Activated CD4-positive, alpha-beta T cell treated with anti-CD3 and anti-CD28 coated beads for 24 hours (primary cell): ENCODE measurements at regions not wholly inside any gene's neighbourhood (a gene's known extent, or its start where the extent isn't known, plus 50 kb on each side); places are given as distances from the start of the nearest gene placed in this dataset.
"Not testable (repeated sequence)": the region's sequence is repeated elsewhere in the genome, so short reads cannot be mapped to it uniquely, and the experiment has no call there.

Source experiments
- DNase-seq, 2 donors: peaks; one replicate each; pipeline ENCODE4 v3.0.0-alpha.2; 2020; ENCODE audit warnings: low read depth in 2 of 2

- no peak for DNase-seq
Measured at GRCh38 chr1:99062192-99062591, 57.5 kb upstream of the PLPPR5 start.

- DNase-seq = no peak
Measured at GRCh38 chr1:99069146-99069545, 64.5 kb upstream of the PLPPR5 start.

- DNase-seq = not testable (repeated sequence)
Measured at GRCh38 chr1:99078529-99078928, 73.9 kb upstream of the PLPPR5 start.

GRCh38 chr1:99082366-99082765 is 77.7 kb upstream of the PLPPR5 start:
- no peak for DNase-seq

- DNase-seq = no peak
Measured at GRCh38 chr1:99083338-99083737, 78.7 kb upstream of the PLPPR5 start.

- no peak for DNase-seq
Measured at GRCh38 chr1:99084562-99084961, 79.9 kb upstream of the PLPPR5 start.

GRCh38 chr1:99086057-99086456 is 81.4 kb upstream of the PLPPR5 start:
- no peak for DNase-seq

GRCh38 chr1:99098589-99098988 is 93.9 kb upstream of the PLPPR5 start:
- DNase-seq = no peak

GRCh38 chr1:99106274-99106673 is 101.6 kb upstream of the PLPPR5 start:
- no peak for DNase-seq

- no peak for DNase-seq
Measured at GRCh38 chr1:99107680-99108079, 103.0 kb upstream of the PLPPR5 start.

- DNase-seq = no peak
Measured at GRCh38 chr1:99110140-99111041, 105.7 kb upstream of the PLPPR5 start.

GRCh38 chr1:99115231-99115630 is 110.6 kb upstream of the PLPPR5 start:
- DNase-seq = no peak

- no peak for DNase-seq
Measured at GRCh38 chr1:99119188-99119587, 114.5 kb upstream of the PLPPR5 start.

GRCh38 chr1:99122039-99122438 is 117.4 kb upstream of the PLPPR5 start:
- no peak for DNase-seq

GRCh38 chr1:99123936-99124335 is 119.3 kb upstream of the PLPPR5 start:
- no peak for DNase-seq

- no peak for DNase-seq
Measured at GRCh38 chr1:99131546-99131945, 126.9 kb upstream of the PLPPR5 start.

- DNase-seq = no peak
Measured at GRCh38 chr1:99133756-99134500, 129.3 kb upstream of the PLPPR5 start.

GRCh38 chr1:99137554-99138206 is 126.6 kb upstream of the PLPPR4 start:
- no peak for DNase-seq

- DNase-seq = no peak
Measured at GRCh38 chr1:99139876-99140275, 124.4 kb upstream of the PLPPR4 start.

GRCh38 chr1:99146129-99146848 is 118.0 kb upstream of the PLPPR4 start:
- DNase-seq = no peak

GRCh38 chr1:99149952-99150351 is 114.3 kb upstream of the PLPPR4 start:
- no peak for DNase-seq

GRCh38 chr1:99152132-99152531 is 112.2 kb upstream of the PLPPR4 start:
- no peak for DNase-seq
